HS-5 (cell line): ENCODE measurements at regions not wholly inside any gene's neighbourhood (a gene's known extent, or its start where the extent isn't known, plus 50 kb on each side); places are given as distances from the start of the nearest gene placed in this dataset.
"Not testable (repeated sequence)": the region's sequence is repeated elsewhere in the genome, so short reads cannot be mapped to it uniquely, and the experiment has no call there.

Experiments used
- DNase-seq: peaks from one replicate; pipeline ENCODE4 v3.0.0-alpha.2; 2012; ENCODE audit warnings: low read depth

- no peak for DNase-seq
Observed at GRCh38 chr18:6525604-6526003, 110.9 kb upstream of the L3MBTL4 start.

GRCh38 chr18:6537475-6537874, 122.8 kb upstream of the L3MBTL4 start:
- no peak for DNase-seq

DNA sequence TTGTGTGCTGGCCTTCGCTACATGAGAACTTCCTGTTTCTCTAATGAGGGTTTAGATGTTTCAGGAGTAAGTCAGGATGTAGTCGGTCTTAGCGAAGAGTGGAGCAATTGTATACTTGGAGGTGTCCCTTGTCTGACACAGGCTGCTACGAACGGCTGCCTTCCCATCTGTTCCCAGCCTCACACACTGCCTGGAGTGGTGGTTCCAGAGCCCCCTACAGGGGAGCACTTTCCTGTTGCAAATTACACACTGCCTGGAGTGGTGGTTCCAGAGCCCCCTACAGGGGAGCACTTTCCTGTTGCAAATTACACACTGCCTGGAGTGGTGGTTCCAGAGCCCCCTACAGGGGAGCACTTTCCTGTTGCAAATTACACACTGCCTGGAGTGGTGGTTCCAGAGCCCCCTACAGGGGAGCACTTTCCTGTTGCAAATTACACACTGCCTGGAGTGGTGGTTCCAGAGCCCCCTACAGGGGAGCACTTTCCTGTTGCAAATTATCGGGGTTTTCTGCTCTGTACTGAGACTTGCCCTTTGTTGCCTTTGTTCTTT, 126.5 kb upstream of the L3MBTL4 start:
- not testable (repeated sequence) for DNase-seq

- DNase-seq, result no peak
Observed at GRCh38 chr18:6542296-6542695, 127.6 kb upstream of the L3MBTL4 start.

DNA sequence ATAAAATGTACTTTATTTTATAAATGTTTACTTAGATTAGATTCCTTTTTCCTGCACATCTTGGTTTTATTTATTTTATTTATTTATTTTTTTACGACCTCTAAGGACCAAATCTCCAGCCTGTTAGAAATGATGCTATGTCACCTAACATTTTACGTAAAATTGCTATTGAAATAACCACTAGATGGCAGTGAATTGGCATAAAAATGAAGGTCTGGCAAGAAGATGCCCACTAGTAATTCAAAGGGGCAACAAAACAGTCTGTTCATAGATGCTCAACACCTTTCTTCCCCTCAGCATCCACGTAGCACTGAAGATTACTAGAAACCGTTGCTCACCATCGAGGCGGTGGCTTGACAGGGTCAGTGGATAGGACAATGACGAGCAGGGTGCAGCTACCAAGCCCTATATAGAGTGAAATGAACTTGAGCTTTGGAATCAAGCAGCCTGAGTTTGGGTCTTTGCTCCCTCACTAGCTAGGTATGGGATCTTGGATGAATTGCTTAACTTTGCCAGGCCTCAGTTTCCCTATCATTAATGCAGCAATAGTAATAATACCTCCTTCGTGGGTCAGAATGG, 128.7 kb upstream of the L3MBTL4 start:
- peak; percentile 18 for DNase-seq

GRCh38 chr18:6546229-6546628, 131.5 kb upstream of the L3MBTL4 start:
- DNase-seq, result no peak

GRCh38 chr18:6547476-6547875, 132.8 kb upstream of the L3MBTL4 start:
- no peak for DNase-seq

DNA sequence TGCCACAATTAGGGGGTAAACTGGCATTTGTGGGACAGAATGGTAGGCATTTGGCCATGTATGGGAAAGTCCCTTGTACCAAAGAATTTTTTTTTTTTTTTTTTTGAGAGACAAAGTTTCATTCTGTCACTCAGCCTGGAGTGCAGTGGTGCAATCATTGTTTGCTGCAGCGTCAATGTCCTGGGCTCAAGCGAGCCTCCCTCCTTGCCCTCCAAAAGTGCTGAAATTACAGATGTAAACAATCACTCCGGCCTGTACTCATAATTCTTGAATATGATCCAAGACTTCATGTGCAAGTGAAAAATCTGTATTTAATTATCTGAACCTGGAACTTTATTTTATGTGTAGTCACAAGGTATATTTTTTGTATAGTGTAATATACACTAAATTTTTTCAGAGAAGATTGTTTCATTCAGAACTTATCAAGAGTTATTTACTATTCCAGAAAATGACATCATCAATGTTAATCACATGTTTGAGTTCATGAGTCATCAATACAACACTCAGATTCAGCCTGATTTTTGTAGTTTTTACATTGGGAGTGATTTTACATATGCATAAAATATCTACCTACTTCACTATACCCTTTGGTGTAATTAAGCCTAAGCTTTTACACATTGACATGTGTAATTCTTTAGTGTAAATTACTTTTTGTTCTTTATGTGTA, 138.7 kb upstream of the L3MBTL4 start:
- peak; percentile 25 for DNase-seq

- no peak for DNase-seq
Observed at GRCh38 chr18:6557057-6557769, 142.5 kb upstream of the L3MBTL4 start.

DNA sequence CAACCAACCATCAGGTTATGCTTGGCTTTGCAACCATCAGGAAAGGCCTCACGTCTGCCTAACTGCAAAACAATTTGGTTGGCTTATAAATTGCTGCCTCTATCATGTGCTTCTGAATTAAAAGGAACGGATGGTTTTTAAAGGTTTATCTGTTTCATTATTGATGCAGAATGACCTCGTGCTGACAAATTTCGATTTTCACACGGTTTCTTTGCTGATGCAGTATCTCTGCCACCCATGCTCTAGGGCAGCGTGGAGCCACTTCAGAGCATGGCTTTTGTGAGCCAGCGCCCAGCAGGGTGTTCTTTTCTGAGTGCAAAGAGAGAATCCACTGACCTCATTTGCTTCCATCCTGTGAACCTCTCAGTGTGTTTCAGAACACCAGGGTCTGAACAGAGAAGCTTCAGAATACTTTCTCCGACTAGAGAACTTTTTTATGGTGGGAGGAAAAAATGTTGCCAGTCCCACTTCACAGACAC, 143.1 kb upstream of the L3MBTL4 start:
- no peak for DNase-seq

- no peak for DNase-seq
Observed at GRCh38 chr18:6558446-6559156, 143.9 kb upstream of the L3MBTL4 start.

DNA sequence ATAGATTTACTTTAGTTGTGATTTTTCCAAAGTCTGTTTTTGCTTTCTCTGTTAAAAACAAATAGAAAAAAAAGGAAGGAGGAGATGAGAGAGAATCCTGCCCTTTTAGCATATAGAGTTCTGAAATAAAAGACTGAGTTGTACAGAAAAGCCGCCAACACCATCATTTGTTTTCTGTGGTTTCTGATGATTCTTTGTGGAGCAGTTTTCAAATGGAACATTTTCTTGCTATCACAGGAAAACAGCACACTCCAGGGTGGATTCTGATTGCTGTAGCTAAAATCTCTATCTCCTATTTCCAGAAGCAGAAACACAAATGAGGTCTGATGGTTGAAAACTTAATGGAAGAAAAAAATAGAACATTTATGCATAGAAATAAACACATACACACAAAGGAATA, 144.6 kb upstream of the L3MBTL4 start:
- no peak for DNase-seq

DNA sequence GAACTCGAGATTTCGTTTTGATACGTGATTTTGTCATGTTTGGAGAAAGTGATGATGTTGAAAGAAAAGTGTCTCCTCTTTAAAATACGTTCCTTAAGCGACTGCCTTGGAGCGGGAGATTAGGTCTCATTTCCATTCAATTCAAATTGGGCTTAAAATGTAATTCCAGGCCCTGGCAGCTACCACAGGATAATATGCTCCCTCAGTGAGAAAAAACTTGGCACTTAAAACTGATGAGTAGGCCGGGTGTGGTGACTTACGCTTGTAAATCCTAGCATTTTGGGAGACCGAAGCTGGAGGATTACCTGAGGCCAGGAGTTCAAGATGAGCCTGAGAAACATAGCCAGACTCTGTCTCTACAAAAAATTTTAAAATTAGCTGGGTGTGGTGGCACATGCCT, 146.3 kb upstream of the L3MBTL4 start:
- no peak for DNase-seq

DNA sequence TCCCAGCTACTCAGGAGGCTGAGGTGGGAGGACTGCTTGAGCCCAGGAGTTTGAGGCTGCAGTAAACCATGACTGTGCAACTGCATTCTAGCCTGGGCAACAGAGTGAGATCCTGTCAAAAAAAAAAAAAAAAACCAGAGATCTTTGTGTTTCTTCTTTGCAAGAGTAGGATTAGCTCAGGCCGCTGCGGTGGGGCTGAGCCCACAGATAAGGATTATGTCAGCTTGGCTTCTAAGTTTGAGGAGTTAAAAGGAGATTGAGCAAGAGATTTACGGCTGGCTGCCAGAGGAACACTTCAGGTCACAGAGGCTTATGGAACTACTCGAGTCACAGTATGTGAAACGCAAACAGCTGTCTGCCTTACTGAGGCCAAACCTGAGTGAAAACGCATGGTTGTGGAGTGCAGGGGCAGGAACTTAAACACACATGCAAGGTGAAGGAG, 146.7 kb upstream of the L3MBTL4 start:
- DNase-seq, result no peak

DNA sequence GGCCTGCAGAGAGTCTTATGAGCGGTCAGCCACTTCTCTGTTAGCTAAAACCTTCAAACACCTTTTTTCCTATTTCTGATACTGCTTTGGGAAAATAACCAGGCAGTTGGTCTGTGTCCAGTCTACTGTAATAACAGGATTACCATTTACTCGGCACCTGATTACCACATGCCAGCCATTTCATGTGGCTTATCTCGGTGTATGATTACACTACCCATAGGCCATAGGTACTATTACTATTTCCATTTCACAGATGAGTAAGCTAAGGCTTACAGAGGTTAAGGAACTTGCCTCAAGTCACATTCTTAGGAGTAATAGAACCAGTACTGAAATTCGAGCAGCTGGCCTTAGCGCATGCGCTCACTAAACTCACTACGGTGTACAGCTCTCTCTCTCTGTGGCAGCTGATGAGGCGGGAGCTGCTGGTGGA, 147.2 kb upstream of the L3MBTL4 start:
- DNase-seq, result no peak

- no peak for DNase-seq
Observed at GRCh38 chr18:6563896-6564295, 149.2 kb upstream of the L3MBTL4 start.

DNA sequence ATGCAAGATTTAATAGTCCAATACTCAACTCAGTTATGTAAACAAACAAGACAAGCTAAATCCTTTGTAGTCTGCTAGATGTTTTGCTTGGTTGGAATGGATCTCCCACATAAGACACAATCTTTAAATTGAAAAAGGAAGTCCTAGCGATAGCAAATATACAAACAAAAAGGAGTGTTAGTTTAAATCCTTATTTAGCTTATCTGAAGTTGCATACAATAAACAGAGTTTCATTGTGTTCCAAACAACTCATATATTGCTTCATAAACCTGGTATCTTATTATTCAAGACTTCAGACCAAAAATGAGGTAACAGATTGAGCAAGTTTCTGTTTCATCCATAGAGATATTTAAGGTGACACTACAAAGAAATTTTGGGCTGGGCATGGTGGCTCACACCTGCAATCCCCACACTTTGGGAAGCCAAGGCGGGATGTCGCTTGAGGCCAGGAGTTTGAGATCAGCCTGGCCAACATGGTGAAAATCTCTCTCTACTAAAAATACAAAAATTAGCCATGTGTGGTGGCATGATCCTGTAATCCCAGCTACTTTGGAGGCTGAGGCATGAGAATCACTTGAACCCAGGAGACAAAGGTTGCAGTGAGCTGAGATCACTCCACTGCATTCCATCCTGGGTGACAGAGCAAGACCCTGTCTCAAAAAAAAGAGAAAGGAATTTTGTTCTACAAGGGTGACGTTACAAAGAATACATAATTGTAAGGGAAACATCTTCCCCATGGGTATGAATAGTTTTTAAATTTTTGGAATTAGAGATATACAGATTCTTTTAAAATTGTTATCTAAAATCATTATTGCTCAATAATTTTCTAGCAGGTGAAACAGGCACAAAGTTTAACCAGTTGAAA, 150.5 kb upstream of the L3MBTL4 start:
- DNase-seq, result no peak

- no peak for DNase-seq
Observed at GRCh38 chr18:6565815-6566081, 151.0 kb upstream of the L3MBTL4 start.

- DNase-seq, result no peak
Observed at GRCh38 chr18:6566338-6566911, 151.7 kb upstream of the L3MBTL4 start.

GRCh38 chr18:6569813-6570212, 155.1 kb upstream of the L3MBTL4 start:
- no peak for DNase-seq

DNA sequence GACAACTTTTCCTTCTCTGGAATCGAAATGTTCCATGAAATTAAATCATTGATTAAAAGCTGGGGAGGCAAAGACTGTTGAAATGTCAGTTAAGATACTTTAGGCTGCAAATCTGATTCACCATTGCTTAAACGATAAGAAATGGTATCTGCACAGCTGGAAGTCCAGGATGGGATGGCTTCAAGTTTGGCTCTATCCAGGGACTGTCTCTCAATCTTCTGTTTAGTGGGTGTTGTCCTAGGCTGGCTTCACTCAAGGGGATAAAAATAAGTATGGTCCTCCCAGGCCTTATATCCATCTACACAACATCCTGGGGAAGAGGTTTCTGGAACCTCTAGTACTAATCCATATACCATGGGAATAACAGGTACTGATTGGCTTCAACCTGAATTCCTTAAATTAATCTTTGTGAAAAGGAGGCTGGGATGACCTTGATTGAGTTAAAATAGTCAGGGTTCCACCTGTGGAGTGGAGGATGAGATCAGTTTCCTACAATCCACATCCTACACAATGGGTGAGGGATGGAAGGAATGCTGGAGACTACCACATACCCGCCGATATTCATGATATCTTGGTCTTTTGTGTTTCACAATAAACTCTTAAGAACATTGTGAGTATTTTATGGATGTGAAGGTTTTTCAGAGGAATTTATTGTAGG, 156.0 kb upstream of the L3MBTL4 start:
- no peak for DNase-seq
